GM19395 (cell line): ENCODE measurements at regions not wholly inside any gene's neighbourhood (a gene's known extent, or its start where the extent isn't known, plus 50 kb on each side); places are given as distances from the start of the nearest gene placed in this dataset.
"Not testable (repeated sequence)": the region's sequence is repeated elsewhere in the genome, so short reads cannot be mapped to it uniquely, and the experiment has no call there.

Source experiments
- ATAC-seq: cut with Tn5 transposase; IDR thresholded peaks from one replicate; pipeline ENCODE4 v1.9.1; 2021; ENCODE audit warnings: mild to moderate bottlenecking, moderate library complexity; ENCODE audit not compliant: unreplicated experiment

GRCh38 chr2:195118276-195118675 lies 538.8 kb upstream of the SLC39A10 start:
- ATAC-seq, result no peak

GRCh38 chr2:195117011-195117410 lies 540.0 kb upstream of the SLC39A10 start:
- ATAC-seq, result no peak

GRCh38 chr2:195115738-195116137 lies 541.3 kb upstream of the SLC39A10 start:
- ATAC-seq, result no peak

GRCh38 chr2:195108182-195108581 lies 548.8 kb upstream of the SLC39A10 start:
- ATAC-seq, result no peak

- ATAC-seq, result no peak
Measured at GRCh38 chr2:195106681-195107380, 550.2 kb upstream of the SLC39A10 start.

GRCh38 chr2:195105581-195105980 lies 551.4 kb upstream of the SLC39A10 start:
- ATAC-seq, result no peak

GRCh38 chr2:195094330-195094729 lies 562.7 kb upstream of the SLC39A10 start:
- no peak for ATAC-seq

- no peak for ATAC-seq
Measured at GRCh38 chr2:195092341-195092740, 564.7 kb upstream of the SLC39A10 start.

- not testable (repeated sequence) for ATAC-seq
Measured at GRCh38 chr2:195072806-195073205, 584.2 kb upstream of the SLC39A10 start.

- ATAC-seq, result no peak
Measured at GRCh38 chr2:195057001-195057400, 600.0 kb upstream of the SLC39A10 start.

- ATAC-seq, result no peak
Measured at GRCh38 chr2:195055996-195056395, 601.0 kb upstream of the SLC39A10 start.

GRCh38 chr2:195051401-195051800 lies 605.6 kb upstream of the SLC39A10 start:
- ATAC-seq, result no peak

- peak; percentile 90 for ATAC-seq
Measured at GRCh38 chr2:195049372-195050031, 607.5 kb upstream of the SLC39A10 start.

- ATAC-seq, result no peak
Measured at GRCh38 chr2:195047955-195048354, 609.1 kb upstream of the SLC39A10 start.

GRCh38 chr2:195044801-195045200 lies 612.2 kb upstream of the SLC39A10 start:
- no peak for ATAC-seq

- no peak for ATAC-seq
Measured at GRCh38 chr2:195038153-195038552, 618.9 kb upstream of the SLC39A10 start.

GRCh38 chr2:195037045-195037444 lies 620.0 kb upstream of the SLC39A10 start:
- ATAC-seq, result no peak

GRCh38 chr2:195031411-195031810 lies 625.6 kb upstream of the SLC39A10 start:
- ATAC-seq, result no peak

- ATAC-seq, result peak; percentile 41
Measured at GRCh38 chr2:195029804-195030654, 627.0 kb upstream of the SLC39A10 start.

GRCh38 chr2:195027947-195028346 lies 629.1 kb upstream of the SLC39A10 start:
- no peak for ATAC-seq

GRCh38 chr2:195026261-195026660 lies 630.8 kb upstream of the SLC39A10 start:
- no peak for ATAC-seq

GRCh38 chr2:195022508-195022830 lies 634.6 kb upstream of the SLC39A10 start:
- peak; percentile 7 for ATAC-seq
